GM18867 (cell line): ENCODE measurements at regions not wholly inside any gene's neighbourhood (a gene's known extent, or its start where the extent isn't known, plus 50 kb on each side); places are given as distances from the start of the nearest gene placed in this dataset.

Source experiments
- ATAC-seq: cut with Tn5 transposase; IDR thresholded peaks from one replicate; pipeline ENCODE4 v1.9.1; 2021; ENCODE audit warnings: mild to moderate bottlenecking, moderate library complexity; ENCODE audit not compliant: unreplicated experiment

- ATAC-seq: no peak
Observed at GRCh38 chr14:97027256-97027999, 230.2 kb downstream of the VRK1 start.

GRCh38 chr14:97028382-97028781 lies 231.2 kb downstream of the VRK1 start:
- no peak for ATAC-seq

GRCh38 chr14:97029800-97030199 lies 232.6 kb downstream of the VRK1 start:
- ATAC-seq: no peak

GRCh38 chr14:97031530-97031929 lies 234.3 kb downstream of the VRK1 start:
- no peak for ATAC-seq

GRCh38 chr14:97033556-97034081 lies 236.4 kb downstream of the VRK1 start:
- no peak for ATAC-seq

GRCh38 chr14:97036086-97036852 lies 239.1 kb downstream of the VRK1 start:
- no peak for ATAC-seq

GRCh38 chr14:97039717-97040363 lies 242.7 kb downstream of the VRK1 start:
- ATAC-seq: no peak

GRCh38 chr14:97046967-97047366 lies 249.8 kb downstream of the VRK1 start:
- ATAC-seq: no peak

- no peak for ATAC-seq
Observed at GRCh38 chr14:97052001-97052400, 254.8 kb downstream of the VRK1 start.

GRCh38 chr14:97053941-97054340 lies 256.8 kb downstream of the VRK1 start:
- no peak for ATAC-seq

GRCh38 chr14:97055355-97055754 lies 258.2 kb downstream of the VRK1 start:
- no peak for ATAC-seq

- ATAC-seq: no peak
Observed at GRCh38 chr14:97056086-97056485, 258.9 kb downstream of the VRK1 start.

- ATAC-seq: no peak
Observed at GRCh38 chr14:97057238-97058073, 260.3 kb downstream of the VRK1 start.

- no peak for ATAC-seq
Observed at GRCh38 chr14:97058074-97058467, 260.9 kb downstream of the VRK1 start.

GRCh38 chr14:97058589-97058988 lies 261.4 kb downstream of the VRK1 start:
- no peak for ATAC-seq

- ATAC-seq: no peak
Observed at GRCh38 chr14:97061198-97061597, 264.0 kb downstream of the VRK1 start.

- ATAC-seq: no peak
Observed at GRCh38 chr14:97061714-97062113, 264.5 kb downstream of the VRK1 start.

GRCh38 chr14:97065305-97066067 lies 268.3 kb downstream of the VRK1 start:
- ATAC-seq: no peak

GRCh38 chr14:97066068-97066899 lies 269.1 kb downstream of the VRK1 start:
- no peak for ATAC-seq
